ENCODE measurements at regions not wholly inside any gene's neighbourhood (a gene's known extent, or its start where the extent isn't known, plus 50 kb on each side); places are given as distances from the start of the nearest gene placed in this dataset.
"Not testable (repeated sequence)": the region's sequence is repeated elsewhere in the genome, so short reads cannot be mapped to it uniquely, and the experiment has no call there.

DNA sequence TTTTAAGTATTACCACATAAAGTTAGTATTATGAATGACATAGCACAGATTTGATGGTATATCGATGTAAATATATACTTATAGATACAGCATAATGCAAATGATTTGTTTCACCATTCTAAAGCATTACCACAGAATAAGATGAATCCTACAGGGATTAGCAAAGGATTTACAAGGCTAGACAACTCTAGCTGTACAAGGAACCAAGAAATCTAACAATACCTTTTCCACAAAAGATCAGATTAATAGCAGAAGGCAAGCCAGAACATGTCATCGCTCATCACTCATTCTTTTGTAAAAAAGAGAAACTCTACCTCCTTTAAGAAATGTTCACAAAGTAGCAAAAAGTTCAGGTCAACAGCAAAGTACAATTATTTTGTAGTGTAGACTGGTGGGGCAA lies 105.1 kb upstream of the ANK3 start:
- intact Hi-C loops (cut with micrococcal nuclease), result no loop called here
- H3K27ac Mint-ChIP-seq, result no peak overlapping the region
- CTCF ChIA-PET, result no interaction called here
- H3K36me3 Mint-ChIP-seq (ENCODE audit: low read depth), result no peaks in the 10 kb centered on the region
- no peaks in the 10 kb centered on the region for H3K9me3 Mint-ChIP-seq
- no peak overlapping the region for H3K4me3 Mint-ChIP-seq
- peaks cover 10% of the 10 kb centered on the region for H3K4me1 Mint-ChIP-seq (ENCODE audit: low read depth)
- no peaks in the 10 kb centered on the region for H3K27me3 Mint-ChIP-seq (ENCODE audit: low read depth)
- no peak for DNase-seq

DNA sequence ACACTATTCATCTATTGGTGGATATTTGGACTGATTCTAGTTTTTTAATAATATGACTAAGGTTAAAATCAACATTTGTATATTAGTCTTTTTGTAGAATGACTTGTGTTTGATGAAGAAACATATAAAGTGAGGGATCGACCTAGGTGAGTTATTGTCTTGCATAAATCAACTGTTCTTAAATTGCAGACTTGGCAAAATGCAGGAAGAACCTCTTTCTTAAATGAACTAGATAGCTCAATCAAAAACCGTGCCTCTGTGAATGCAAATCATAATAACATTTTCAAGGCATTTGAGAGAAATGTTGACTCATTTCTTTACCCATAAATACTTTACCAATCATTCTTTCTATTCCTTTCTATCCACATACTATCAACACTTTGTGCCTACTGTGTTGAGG lies 101.5 kb upstream of the ANK3 start:
- Mint-ChIP-seq H3K27ac (no peak overlapping the region), H3K9me3 (no peaks in the 10 kb centered on the region), H3K27me3 (ENCODE audit: low read depth) (no peaks in the 10 kb centered on the region), H3K4me1 (ENCODE audit: low read depth) (peaks cover 7% of the 10 kb centered on the region), H3K4me3 (no peak overlapping the region), H3K36me3 (ENCODE audit: low read depth) (no peaks in the 10 kb centered on the region)
- intact Hi-C loops (cut with micrococcal nuclease), result no loop called here
- CTCF ChIA-PET, result no interaction called here
- no peak for DNase-seq

DNA sequence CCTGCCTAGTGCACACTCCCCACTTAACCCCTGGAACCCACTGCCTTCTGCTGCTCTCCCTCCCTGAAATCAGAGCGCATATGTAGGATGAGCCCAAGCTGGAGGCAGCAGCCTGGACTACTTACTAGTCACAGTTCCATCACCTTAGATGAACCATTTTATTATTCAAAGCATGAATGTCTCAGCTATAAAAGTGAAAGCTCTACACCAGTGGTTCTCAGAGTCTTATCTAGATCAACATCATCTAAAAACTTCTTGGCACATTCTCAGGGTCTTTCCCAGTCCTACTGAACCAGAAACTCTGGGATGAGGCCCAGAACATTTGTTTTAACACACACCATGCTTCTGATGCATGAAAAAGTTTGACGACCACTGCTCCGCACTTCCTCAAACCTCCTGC lies 100.3 kb upstream of the ANK3 start:
- Mint-ChIP-seq H3K4me1 (ENCODE audit: low read depth) (peaks cover 6% of the 10 kb centered on the region), H3K27me3 (ENCODE audit: low read depth) (no peaks in the 10 kb centered on the region), H3K4me3 (no peak overlapping the region), H3K27ac (no peak overlapping the region), H3K36me3 (ENCODE audit: low read depth) (no peaks in the 10 kb centered on the region), H3K9me3 (no peaks in the 10 kb centered on the region)
- CTCF ChIA-PET, result no interaction called here
- intact Hi-C loops (cut with micrococcal nuclease), result no loop called here
- no peak for DNase-seq

DNA sequence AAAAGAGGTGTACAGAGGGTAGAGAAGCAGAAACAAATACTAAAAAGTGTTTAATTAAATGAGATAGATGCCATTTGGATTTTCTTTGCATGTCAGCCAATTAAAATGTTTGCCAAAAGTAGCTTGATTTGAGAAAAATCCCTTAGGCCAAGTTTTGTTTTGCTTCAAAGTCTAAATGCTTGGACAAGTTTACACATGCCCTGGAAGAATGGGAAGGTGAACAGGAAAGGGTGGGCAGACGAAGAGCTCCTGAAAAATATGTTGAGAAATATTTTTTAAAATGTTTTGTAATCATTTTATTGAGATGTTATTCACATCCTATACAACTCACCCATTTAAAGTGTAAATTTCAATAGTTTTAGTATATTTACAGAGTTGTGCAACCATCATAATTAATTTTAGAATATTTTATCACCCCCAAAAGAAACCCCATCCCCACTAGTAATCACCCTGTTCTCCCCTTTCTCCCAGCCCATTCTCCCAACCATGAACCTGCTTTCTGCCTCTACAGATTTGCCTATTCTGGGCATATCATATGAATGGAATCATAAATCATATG lies 98.5 kb upstream of the ANK3 start:
- H3K4me1 Mint-ChIP-seq (ENCODE audit: low read depth), result peaks cover 6% of the 10 kb centered on the region
- no peaks in the 10 kb centered on the region for H3K36me3 Mint-ChIP-seq (ENCODE audit: low read depth)
- CTCF ChIA-PET, result no interaction called here
- H3K4me3 Mint-ChIP-seq, result no peak overlapping the region
- no peak overlapping the region for H3K27ac Mint-ChIP-seq
- no peaks in the 10 kb centered on the region for H3K27me3 Mint-ChIP-seq (ENCODE audit: low read depth)
- intact Hi-C loops (cut with micrococcal nuclease), result no loop called here
- DNase-seq, result no peak
- H3K9me3 Mint-ChIP-seq, result no peaks in the 10 kb centered on the region

DNA sequence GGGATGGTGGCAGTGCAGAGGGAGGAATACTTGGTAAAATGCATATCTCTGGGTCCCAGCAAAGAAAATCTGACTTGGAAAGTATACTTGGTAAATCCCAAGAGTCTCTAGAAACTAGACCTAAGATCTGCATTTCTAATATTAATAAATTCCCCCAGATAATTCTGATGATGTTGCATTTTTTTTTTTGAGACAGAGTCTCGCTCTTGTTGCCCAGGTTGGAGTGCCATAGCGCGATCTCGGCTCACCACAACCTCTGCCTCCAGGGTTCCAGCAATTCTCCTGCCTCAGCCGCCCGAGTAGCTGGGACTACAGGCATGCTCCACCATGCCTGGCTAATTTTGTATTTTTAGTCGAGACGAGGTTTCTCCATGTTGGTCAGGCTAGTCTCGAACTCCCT lies 97.9 kb upstream of the ANK3 start:
- CTCF ChIA-PET, result no interaction called here
- Mint-ChIP-seq H3K36me3 (ENCODE audit: low read depth) (no peaks in the 10 kb centered on the region), H3K27me3 (ENCODE audit: low read depth) (no peaks in the 10 kb centered on the region), H3K4me3 (no peak overlapping the region), H3K9me3 (no peaks in the 10 kb centered on the region), H3K4me1 (ENCODE audit: low read depth) (peaks cover 6% of the 10 kb centered on the region), H3K27ac (no peak overlapping the region)
- no peak for DNase-seq
- intact Hi-C loops (cut with micrococcal nuclease), result no loop called here

DNA sequence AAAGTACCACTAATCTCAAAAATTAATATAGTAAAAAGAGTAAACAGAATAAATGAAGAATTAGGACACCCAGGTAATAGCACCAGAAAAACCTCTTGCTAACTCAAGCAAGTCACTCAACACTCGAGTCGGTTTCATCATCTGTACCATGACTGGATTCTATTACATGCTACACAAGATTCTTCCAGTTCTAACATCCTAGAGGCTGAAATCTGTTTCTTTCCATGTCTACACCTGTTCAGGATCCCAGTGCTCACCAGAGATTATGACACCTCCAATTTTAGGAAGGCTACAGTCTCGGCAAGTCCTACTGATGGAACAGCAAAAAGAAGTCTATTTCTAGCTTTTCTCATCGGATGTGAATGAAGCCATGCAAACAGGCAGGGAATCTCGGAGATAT lies 95.3 kb upstream of the ANK3 start:
- H3K9me3 Mint-ChIP-seq, result no peaks in the 10 kb centered on the region
- no peak overlapping the region for H3K27ac Mint-ChIP-seq
- CTCF ChIA-PET, result no interaction called here
- no peaks in the 10 kb centered on the region for H3K27me3 Mint-ChIP-seq (ENCODE audit: low read depth)
- H3K4me1 Mint-ChIP-seq (ENCODE audit: low read depth), result peaks cover 3% of the 10 kb centered on the region
- no peaks in the 10 kb centered on the region for H3K36me3 Mint-ChIP-seq (ENCODE audit: low read depth)
- DNase-seq, result no peak
- intact Hi-C loops (cut with micrococcal nuclease), result no loop called here
- H3K4me3 Mint-ChIP-seq, result no peak overlapping the region

DNA sequence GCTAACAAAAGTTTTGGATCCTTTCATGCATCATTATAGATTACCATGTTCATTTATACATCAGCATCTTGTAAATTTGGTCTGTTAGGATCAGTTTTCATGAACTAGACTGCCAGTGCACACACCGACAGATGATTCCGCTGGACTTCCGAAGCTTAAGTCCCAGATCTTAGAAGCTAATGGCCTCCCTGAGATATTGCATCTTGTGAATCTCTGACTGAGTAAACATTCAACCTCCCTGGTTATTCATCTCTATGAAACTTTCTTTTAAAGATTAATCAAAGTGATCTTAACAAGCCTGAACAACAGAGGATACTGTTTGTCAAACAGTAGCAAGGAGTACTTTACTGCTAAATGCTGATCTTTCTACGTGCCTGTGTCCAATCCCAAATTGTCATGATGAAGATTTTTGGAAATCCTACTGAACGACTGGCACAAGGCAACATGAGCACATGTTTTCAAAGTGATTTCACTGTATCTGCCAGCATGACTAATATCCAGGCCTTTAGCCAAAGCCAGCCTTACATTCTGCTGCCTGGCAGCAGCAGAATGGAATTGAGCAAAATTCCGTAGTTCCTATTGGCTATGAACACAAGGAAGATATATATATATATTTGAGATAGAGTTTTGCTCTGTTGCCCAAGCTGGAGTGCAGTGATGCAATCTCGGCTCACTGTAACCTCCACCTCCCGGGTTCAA lies 91.3 kb upstream of the ANK3 start:
- H3K27ac Mint-ChIP-seq, result no peak overlapping the region
- no peaks in the 10 kb centered on the region for H3K27me3 Mint-ChIP-seq (ENCODE audit: low read depth)
- no peaks in the 10 kb centered on the region for H3K9me3 Mint-ChIP-seq
- DNase-seq, result no peak
- CTCF ChIA-PET, result interaction anchor here (0.6 kb wide), 1 partner anchor 332 kb away, joined by 3 read pairs; no protein-coding TSS in a partner anchor
- H3K36me3 Mint-ChIP-seq (ENCODE audit: low read depth), result no peaks in the 10 kb centered on the region
- intact Hi-C loops (cut with micrococcal nuclease), result no loop called here
- no peak overlapping the region for H3K4me3 Mint-ChIP-seq
- no peaks in the 10 kb centered on the region for H3K4me1 Mint-ChIP-seq (ENCODE audit: low read depth)

DNA sequence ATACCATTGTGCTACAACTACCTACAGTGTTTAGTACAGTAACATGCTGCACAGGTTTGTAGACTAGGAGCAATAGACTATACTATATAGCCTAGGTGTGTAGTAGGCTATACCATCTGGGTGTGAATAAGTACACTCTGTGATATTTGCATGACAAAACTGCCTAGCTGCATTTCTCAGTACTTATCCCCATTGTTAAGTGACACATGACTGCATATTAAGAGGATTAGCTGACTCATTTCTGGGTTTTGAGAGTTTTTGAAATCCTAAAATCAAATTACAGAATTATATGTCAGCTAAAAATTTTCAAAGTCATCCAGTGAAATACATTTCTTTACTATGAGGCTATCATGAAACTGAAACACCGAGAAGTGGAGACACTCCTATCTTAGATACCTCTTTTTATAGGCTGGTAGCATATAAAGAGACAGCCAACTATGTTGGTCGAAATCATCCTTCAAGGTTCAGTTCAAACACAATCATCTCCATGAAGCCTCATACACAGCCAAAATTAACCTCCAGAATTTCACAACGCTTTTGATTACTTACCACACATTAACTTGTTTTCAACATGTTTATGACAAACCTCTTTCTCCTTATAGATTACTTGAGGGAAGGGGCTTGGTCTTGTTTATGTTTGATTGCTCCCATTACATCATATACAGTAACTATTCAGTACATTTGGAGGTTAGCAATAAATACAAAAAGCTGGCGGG lies 89.8 kb upstream of the ANK3 start:
- DNase-seq, result no peak
- intact Hi-C loops (cut with micrococcal nuclease), result no loop called here
- Mint-ChIP-seq H3K4me3 (no peak overlapping the region), H3K27me3 (ENCODE audit: low read depth) (no peaks in the 10 kb centered on the region), H3K4me1 (ENCODE audit: low read depth) (no peaks in the 10 kb centered on the region), H3K27ac (no peak overlapping the region), H3K36me3 (ENCODE audit: low read depth) (no peaks in the 10 kb centered on the region), H3K9me3 (no peaks in the 10 kb centered on the region)
- CTCF ChIA-PET, result no interaction called here

DNA sequence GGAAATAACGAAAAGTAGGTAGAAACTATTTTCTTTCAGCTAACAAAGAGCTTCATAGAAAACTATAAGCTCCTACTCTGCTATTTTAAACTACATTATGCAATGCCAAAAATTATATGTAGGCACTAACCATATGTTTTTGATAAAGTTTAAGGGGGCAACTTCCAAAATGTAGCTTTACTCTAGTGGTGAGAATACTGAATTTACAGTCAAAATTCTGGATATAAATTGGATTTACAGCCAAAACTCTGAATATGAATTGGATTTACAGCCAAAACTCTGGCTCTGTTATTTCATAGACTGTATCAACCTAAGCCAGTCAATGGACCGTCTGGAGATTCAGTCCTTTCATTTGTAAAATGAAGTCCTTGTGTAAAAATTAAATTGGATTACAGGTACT lies 86.8 kb upstream of the ANK3 start:
- DNase-seq, result no peak
- H3K4me1 Mint-ChIP-seq (ENCODE audit: low read depth), result no peaks in the 10 kb centered on the region
- no peaks in the 10 kb centered on the region for H3K9me3 Mint-ChIP-seq
- no peak overlapping the region for H3K4me3 Mint-ChIP-seq
- no peak overlapping the region for H3K27ac Mint-ChIP-seq
- intact Hi-C loops (cut with micrococcal nuclease), result no loop called here
- CTCF ChIA-PET, result no interaction called here
- no peaks in the 10 kb centered on the region for H3K27me3 Mint-ChIP-seq (ENCODE audit: low read depth)
- H3K36me3 Mint-ChIP-seq (ENCODE audit: low read depth), result no peaks in the 10 kb centered on the region

DNA sequence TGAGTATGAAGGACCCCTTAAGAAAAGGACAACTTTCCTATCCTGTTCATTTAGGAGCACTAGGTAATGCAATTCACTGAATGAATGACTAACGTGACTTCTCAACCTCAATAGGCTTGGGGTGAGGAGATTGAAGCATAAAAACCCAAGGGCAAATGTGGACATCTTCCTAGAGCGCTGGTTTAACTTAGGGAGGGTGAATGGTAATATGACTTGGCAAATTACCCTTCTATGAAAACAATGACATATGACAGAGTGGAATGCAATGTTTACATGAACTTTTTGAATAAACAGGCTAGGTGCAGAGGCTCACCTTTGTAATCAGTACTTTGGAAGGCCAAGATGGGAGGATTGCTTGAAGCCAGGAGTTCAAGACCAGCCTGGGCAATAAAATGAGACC lies 83.9 kb upstream of the ANK3 start:
- H3K9me3 Mint-ChIP-seq, result no peaks in the 10 kb centered on the region
- H3K27me3 Mint-ChIP-seq (ENCODE audit: low read depth), result no peaks in the 10 kb centered on the region
- H3K4me1 Mint-ChIP-seq (ENCODE audit: low read depth), result no peaks in the 10 kb centered on the region
- H3K27ac Mint-ChIP-seq, result no peak overlapping the region
- DNase-seq, result no peak
- no peak overlapping the region for H3K4me3 Mint-ChIP-seq
- CTCF ChIA-PET, result no interaction called here
- intact Hi-C loops (cut with micrococcal nuclease), result no loop called here
- no peaks in the 10 kb centered on the region for H3K36me3 Mint-ChIP-seq (ENCODE audit: low read depth)

DNA sequence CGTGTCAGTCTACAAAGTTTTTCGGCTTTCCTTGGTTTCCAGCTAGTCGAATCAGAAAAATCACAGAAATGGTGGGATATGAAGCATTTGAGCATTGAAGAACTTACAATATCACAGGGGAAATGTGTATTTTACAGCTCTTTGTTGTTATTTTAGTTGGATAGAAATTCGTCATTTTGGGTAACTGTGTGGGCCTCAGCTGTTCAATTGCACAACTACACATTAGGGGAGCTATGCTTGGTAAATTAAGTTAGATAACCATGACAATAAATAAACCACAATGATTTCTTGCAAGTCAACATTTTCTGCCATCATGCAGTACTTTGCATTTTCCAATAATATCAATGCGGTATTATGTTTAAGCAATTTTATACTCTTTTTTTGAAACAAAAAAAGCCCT lies 80.4 kb upstream of the ANK3 start:
- no peak for DNase-seq
- Mint-ChIP-seq H3K4me3 (no peak overlapping the region), H3K36me3 (ENCODE audit: low read depth) (peaks cover 2% of the 10 kb centered on the region), H3K4me1 (ENCODE audit: low read depth) (no peaks in the 10 kb centered on the region), H3K27me3 (ENCODE audit: low read depth) (no peaks in the 10 kb centered on the region), H3K9me3 (no peaks in the 10 kb centered on the region), H3K27ac (no peak overlapping the region)
- intact Hi-C loops (cut with micrococcal nuclease), result no loop called here
- CTCF ChIA-PET, result interaction anchor here (0.7 kb wide), 1 partner anchor 103 kb away, joined by 3 read pairs; no protein-coding TSS in a partner anchor

DNA sequence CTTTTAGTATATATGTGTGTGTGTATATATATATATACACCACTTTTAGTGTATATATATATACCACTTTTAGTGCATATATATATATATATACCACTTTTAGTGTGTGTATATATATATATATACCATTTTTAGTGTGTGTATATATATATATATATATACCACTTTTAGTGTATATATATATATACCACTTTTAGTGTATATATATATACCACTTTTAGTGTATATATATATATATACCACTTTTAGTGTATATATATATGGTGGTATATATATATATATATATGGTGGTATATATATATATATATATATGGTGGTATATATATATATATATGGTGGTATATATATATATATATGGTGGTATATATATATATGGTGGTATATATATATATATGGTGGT lies 79.5 kb upstream of the ANK3 start:
- H3K4me1 Mint-ChIP-seq (ENCODE audit: low read depth); intact Hi-C loops (cut with micrococcal nuclease); DNase-seq; CTCF ChIA-PET; H3K27ac Mint-ChIP-seq; H3K27me3 Mint-ChIP-seq (ENCODE audit: low read depth); H3K4me3 Mint-ChIP-seq; H3K9me3 Mint-ChIP-seq; H3K36me3 Mint-ChIP-seq (ENCODE audit: low read depth): not testable (repeated sequence)

DNA sequence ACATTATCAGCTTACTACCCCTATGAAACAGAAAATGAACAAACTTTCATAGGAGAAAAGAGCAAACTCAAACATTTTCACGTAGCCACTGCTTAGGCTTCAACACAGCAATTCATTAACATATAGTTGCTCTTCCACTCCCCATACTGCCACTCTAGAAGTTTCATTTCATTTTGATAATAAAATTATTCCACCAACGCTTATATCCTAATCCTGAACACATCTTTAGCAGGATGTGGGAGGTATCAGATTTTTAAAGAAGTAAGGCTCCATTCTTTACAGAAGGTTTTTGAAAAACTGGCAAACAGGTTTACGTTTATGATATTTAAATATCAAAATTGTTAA lies 77.5 kb upstream of the ANK3 start:
- H3K27me3 Mint-ChIP-seq (ENCODE audit: low read depth), result no peaks in the 10 kb centered on the region
- DNase-seq, result no peak
- H3K4me1 Mint-ChIP-seq (ENCODE audit: low read depth), result no peaks in the 10 kb centered on the region
- CTCF ChIA-PET, result no interaction called here
- peaks cover 2% of the 10 kb centered on the region for H3K36me3 Mint-ChIP-seq (ENCODE audit: low read depth)
- H3K27ac Mint-ChIP-seq, result no peak overlapping the region
- no peak overlapping the region for H3K4me3 Mint-ChIP-seq
- intact Hi-C loops (cut with micrococcal nuclease), result no loop called here
- no peaks in the 10 kb centered on the region for H3K9me3 Mint-ChIP-seq
